HG03103 (cell line): ENCODE measurements at regions not wholly inside any gene's neighbourhood (a gene's known extent, or its start where the extent isn't known, plus 50 kb on each side); places are given as distances from the start of the nearest gene placed in this dataset.

Experiments used
- ATAC-seq: cut with Tn5 transposase; IDR thresholded peaks from one replicate; pipeline ENCODE4 v1.9.1; 2021; ENCODE audit warnings: low read depth; ENCODE audit not compliant: unreplicated experiment

DNA sequence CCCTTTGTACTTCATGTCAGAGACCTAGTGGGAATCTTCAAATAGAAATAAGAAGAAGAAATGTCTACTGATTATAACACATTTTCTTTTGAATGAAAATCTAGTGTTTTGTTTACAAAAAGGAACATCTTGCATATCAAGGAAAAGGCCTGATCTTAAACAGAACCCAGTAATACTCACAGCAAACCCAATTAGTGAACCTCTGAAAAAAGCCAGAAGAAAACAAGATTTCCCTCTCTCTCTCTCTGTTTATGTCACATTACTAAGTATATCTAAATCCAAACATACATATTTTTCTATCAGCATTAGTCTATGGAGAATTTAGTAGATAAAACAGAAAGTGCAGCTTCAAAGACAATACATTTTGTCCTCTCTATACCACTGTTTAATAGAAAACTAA lies 457.9 kb downstream of the NR2F1-AS1 start:
- no peak for ATAC-seq

DNA sequence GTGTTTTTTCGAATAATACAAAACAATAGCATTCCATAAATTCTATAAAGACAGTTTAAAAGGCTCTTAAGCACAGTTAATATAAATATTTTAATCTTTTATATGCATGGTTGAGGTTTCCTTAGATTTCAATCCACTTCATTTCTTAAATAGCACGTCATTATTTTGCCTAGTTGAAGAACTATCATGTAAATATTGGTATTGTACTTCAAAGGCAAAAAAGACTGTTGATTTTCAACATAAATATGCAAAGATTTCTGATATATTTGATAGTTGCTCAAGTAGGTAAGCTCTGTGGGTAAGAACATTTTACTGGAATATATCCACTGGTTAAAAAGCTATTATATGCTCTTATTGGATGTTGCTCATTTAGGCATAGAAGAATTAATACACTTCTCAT lies 458.6 kb downstream of the NR2F1-AS1 start:
- no peak for ATAC-seq

DNA sequence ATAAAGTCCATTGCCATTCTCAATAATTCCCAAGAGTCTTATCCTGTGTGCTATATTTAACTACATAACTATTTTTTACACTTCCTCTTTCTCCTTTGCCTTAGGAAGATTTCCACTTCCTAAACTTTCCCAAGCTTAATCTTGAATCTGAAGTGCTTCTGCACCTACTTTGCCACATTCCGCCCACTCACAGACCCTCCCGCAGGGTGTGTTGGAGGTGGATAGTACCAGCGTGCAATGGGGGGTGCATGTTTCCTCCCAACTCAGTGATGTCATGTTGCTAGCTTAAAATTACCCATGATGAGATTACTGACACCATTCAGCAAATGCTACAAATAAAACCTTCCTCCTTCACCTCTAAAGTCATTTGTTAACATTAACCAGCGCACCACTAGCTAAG lies 460.2 kb downstream of the NR2F1-AS1 start:
- ATAC-seq: no peak

DNA sequence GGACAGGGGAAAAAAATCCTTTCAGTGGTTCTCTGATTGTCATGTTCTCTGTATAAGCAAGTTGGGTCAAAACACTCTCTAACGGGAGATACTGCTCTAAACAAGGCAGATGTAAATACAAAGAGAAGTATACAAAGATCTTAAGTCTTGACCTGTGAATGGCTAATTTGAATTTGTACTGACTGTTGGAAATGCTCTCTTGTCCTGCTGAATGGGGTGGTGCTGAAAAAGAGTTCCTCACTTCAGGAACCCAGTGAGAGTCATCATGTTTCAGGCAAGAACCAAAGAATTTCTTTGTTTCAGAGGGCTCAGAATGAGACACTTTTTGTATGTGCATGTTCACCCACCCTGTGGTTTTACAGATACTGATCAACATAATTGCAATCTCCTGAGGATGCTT lies 461.0 kb downstream of the NR2F1-AS1 start:
- no peak for ATAC-seq

DNA sequence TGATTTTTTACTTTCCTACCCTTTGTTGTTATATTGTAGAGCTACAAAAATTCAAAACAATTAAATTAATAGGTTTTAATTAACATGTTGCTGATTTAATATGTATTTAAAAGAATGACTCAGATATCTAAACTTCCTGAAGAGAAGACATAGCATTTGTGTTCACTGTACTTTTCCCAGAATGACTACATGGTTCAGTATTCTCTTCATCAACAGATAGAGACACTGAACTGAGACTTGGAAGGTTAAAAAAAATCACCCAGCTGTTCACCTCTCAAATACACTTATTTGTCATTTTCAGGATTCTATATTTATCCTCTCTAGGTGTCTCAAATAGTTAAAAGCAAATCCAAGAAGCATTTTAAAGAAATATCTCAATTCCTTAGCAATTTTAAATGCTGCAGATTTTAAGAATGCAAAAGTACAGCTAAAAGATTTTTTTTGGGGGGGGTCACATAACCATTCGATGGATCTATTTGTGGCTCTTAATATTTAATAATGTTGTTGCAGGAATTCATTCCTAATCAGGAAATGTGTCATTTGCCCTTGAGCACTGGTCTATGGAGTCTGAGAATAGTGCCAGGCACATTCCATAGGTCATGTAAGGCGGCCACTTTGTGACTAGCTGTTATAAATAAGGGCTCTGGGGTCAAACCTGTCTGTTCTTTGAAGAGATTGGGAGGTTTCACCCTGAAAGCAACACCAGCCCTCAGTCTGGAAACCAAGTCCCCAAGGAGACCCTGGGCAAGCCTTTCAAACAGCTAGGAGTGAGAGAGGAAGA lies 463.1 kb downstream of the NR2F1-AS1 start:
- ATAC-seq: no peak

DNA sequence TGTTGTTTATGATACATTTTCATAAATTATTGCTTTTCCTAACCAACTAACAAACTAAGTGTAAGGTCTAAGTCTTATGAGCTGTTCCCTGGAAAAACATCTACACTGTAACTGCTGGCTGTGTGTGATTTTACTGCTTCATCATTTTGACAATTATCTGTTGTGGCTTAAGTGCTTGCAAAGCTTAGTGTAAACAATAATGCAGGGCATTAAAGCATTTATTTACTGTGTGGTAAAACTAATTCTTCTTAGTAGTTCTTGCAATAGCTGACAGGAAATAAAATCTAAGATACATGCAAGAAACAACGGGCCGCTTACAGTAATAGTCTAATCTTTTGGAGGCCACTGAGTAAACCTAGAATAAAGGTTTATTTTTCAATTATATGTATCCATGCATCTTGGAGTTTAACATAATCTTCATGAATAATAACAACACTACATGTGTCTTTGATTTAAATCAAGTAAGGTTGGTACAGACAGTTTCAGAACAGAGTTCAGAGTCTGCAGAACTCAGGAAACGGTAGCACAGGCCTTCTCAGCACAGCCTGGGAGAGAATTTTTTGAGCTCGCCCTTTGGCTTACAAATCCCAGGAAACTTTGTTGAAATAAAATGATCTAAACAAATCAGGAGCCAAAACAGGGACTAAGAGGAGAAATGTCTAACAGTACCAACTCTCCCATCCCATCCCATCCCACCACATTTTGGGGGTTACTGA lies 473.1 kb downstream of the NR2F1-AS1 start:
- ATAC-seq: no peak

DNA sequence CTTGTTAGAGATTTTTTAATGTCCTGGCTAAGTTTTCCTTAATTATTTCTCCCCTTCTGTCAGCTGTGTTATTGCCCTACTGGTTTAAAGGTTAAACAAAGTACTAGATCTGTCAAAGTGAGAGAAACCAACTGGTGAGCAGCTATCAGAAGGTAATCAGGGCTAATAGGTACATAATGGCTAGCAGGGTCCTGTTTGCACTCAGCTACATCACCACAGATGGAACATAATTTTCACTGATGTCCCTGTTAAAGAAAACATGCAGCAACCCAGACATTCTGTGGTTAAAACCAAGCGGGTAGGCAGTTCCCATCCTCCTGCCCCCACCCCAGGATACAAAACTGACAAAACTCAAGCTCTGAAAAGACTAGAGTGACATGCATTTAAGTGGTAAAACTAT lies 473.9 kb downstream of the NR2F1-AS1 start:
- ATAC-seq: no peak

DNA sequence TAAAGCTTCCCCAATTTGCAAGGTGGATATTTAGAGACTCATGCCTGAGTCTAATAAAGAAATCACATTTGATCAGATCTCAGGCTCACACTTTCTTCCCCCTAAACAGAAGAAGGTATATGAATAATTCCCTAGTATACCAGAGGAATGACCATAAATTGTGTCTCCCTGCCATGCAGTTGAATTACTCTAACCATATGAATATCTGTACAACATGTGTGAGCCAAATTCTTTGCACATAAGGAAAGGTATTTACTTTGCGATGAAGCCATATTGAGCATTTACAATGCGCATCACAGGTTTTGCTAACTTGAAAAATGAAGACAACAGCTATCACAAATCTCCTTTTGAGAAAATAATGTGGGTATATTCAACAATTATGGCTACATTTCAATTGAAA lies 479.4 kb downstream of the NR2F1-AS1 start:
- no peak for ATAC-seq

DNA sequence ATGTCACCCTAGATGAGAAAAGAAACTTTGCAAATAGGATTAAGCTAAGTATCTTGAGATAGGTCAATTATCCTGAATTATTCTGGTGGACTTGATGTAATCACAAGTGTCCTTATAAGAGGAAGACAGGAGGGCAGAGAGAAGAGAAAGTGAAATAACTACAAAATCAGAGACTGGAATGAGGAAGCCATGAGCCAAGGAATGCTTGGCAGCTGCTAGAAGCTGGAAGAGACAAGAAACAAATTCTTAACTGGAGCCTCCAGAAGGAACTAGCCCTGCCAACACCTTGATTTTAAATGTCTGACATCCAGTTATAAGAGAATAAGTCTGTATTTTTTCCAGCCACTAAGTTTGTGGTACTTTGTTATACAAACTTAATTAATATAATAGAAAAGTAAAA lies 480.0 kb downstream of the NR2F1-AS1 start:
- no peak for ATAC-seq

DNA sequence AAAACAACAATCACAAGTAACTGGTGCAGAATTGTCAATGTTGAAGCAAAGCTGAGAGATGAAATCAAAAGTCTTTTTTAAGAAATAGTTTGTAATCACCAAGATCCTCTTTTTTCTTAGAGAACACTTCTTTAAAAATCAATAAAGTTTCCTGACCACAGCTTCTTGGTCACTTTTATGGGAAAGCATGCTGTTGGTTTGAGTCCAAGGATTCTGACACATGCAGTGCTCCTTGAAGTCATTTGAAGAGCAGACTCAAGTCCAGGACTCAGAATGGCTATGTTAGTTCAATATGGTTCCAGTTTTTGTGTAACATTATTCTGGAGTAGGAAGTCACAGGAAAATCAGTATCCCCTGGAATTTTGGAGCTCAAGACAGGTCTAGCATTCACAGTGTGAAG lies 480.6 kb downstream of the NR2F1-AS1 start:
- no peak for ATAC-seq

DNA sequence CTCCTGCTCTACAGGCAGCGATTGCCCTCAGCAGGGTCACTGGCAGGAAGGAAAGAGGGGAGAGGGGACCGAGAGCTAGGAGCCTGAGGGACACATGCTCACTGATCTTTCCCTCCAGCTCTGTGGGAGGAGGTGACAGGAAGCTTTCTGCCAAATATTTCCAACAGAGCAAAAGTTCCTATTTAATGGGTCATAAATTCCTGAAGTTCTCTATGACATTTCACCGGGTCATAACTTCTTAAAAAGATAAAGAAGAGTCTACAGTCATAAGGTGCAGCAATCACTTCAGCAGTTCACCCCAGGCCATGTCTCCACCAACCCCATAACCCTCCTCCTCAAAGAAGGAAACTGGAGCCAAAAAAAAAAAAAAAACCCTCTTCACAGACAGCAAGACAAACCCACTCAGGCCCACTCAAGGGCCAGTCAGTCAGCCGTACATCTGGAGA lies 481.1 kb downstream of the NR2F1-AS1 start:
- ATAC-seq: no peak

DNA sequence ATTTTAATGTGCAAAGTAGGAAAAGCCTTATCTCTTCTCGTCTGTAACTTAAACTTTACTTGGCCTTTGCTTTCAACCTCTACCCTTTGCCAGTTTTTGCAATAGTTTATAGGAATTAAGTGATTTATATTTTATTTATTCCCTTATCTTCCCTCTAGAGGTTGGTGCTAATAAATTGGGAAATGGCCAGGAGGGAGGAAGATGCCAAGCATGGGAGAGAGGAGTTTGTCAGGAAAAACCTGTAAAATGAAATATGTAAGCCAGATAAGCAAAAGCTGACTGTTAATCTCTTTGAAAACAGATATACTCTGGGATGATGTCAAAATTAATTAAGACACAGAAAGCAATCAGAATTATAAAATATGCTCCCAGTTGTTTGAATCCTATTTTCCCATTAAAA lies 484.5 kb downstream of the NR2F1-AS1 start:
- no peak for ATAC-seq

DNA sequence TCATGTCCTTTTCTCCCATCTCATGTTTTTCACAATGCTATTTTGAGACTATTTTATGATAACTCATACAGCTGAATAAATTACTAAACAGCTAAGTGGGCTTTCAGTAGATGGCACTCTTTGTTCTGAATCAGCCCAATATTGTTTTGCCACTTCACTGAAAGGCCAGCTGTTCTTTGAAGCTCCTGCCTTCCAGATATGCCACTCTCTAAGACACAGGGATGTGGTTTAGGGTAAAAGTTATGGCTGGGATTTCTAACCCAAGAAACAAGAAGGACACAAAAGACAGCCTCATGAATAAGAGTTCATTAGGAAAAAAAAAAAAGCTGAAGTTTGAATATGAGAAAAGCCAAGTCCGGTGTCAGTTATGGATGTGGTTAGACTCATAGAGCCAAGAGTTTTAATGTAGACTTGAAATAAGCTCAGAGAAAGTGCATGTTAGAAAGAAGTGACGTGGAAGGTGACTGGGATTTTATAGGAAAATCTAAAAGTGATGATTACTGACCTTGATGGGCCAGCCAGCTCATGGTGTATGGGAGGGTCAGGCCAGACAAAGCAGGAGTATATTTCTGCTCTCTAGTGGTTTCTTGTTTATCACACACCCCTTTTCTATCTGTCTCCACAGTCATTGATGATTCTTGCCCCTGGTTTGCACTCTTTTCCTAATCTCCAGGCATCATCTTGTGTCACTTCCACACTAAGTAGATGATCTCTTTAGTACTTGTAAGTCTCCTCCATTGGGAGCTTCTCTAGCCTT lies 488.5 kb downstream of the NR2F1-AS1 start:
- no peak for ATAC-seq

DNA sequence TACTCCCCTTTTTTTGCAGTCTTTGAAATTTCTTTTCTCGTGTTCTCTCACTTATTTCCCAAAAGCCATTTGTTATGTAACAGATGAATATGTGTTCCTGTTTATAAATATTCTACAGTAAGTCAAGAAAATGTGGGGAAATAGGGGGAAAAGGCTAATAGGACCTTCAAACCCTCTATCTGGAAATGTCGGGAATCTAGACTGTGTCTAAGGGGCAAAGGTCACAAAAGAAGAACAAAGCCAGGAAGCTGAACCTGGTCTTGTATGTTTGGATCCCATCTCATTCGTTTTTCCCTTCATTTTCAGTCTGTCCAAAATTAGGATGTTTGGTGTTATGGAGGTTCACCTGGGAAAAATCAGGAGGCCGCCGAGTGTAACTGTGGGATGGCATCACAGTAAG lies 490.3 kb downstream of the NR2F1-AS1 start:
- no peak for ATAC-seq

DNA sequence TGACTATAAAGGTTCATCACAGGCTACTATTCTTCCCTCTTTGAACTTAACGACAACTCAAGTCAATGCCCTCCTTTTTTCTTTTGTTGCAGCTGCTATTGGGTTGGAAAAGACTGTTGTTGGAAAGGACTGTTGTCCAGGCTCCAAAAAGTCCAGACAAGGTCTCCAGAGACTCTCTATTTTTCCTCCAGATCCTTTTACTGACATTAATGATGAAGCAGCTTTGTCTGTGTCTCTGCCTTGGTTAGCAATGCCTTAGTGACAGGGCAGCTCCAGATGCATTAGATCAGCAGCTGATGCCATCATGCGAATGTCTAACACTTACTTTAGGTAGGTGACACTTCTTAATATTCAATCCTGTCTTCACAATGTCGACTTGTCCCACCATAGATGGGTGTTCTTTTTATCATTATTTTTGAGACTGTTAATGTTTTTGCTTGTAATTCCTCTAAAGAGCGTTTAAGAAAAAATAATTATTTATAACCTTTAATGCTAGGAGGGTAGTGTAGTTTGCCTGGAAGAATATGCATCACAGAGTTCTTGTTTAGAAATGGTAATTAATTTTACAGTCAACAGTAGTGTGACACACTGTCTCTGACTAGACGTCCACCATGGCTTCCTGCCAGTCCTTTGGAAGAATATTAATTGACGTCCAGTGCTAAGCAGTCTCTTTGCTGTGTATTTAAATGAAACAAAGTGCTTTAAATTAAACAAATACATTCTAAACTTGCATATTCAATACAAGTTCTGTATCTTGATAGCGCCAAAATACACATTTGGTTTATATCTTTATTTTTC lies 492.2 kb downstream of the NR2F1-AS1 start:
- no peak for ATAC-seq

DNA sequence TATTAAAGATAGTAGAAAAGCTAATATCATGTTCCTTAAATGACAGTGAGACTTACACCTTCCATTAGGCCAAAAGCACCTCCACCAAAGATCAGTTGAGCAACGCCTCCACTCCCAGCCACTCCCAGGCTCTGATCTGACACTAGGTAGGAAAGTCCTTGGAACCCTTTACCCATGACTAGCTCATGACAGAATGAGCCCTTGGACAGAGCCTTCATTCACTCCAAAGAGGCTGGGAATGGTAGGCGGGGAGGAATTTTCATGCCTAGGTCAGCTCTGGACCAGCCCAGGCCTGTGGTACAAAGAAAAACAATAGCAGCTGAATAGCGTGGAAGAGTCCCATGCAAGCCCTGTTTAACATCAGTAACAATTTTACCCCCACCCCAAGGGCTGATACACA lies 493.7 kb downstream of the NR2F1-AS1 start:
- no peak for ATAC-seq

DNA sequence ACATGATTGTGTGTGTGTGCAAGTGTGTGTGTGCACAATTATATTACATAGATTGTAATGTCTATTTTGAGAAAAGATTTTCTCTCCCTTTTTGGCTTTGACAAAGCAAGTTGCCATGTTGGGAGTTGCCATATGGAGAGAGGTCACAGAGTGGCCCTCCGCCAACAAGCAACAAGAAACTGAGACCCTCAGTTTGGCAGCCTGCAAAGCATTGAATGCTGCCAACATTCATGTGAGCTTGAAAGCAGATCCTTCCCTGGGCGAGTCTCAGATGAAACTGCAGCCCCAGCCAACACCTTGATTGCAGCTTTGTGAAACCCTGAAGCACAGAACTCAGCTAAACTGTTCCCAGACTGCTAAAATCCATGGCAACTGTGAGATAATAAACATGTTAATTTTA lies 498.0 kb downstream of the NR2F1-AS1 start:
- ATAC-seq: no peak

DNA sequence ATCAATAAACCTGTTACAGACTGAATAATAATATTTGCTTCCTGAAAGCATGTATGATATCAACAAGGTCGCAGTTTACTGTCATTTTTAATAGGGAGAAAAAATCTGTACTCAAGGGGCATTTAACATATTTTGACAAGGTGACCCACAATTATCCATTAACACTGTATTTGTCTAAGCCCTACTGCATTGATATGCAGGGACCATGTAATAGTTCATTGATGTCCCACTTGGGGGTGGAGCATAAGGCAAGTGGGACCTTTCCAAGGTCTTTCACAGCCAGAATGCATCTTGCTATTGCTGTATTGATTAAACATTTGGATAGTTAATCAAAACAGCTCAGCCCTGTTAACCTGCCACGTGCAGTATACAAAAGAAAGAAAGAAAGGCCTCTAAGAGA lies 502.0 kb downstream of the NR2F1-AS1 start:
- ATAC-seq: no peak

DNA sequence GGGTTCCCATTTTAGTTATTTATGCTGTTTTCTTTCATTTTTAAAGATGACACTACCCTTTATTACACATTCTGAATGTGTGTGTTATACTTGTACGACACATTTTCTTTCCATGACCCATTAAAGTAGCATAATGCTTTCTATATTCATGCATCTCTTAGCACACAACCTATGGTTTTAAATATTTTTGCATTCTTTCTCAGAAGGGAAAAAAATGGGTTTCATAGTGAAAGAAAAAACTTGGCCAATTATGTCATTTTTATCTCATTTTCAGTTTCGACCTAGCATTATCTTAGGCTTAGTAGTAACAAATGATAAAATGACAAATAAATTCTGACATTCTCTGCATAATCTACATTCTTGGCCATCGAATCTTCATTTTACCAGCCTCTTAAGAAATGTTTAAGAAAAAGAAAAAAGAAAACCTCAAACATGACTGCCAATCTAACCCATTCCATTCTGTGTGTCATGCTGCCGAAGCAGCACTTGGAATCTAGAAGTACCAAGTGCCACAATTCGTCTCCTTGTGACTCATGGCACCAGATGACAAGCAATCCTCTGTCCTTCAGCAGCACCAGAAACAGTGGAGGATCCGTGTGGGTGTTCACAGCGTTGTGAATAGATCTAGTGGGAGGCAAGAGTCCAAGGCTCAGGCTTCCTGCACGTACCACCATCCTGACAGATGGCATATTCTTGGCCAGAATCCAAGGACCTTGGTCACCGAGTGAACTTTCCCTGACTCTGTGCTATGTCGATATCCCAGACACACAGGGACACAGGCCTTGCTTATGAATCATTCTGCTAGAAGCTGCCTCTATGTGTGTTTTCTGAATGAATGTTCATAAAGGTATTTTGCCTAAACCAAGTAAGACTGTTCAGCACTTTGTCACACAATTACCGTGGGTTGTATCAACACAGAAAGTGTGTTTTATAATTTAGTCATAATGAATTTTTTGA lies 502.7 kb downstream of the NR2F1-AS1 start:
- no peak for ATAC-seq

DNA sequence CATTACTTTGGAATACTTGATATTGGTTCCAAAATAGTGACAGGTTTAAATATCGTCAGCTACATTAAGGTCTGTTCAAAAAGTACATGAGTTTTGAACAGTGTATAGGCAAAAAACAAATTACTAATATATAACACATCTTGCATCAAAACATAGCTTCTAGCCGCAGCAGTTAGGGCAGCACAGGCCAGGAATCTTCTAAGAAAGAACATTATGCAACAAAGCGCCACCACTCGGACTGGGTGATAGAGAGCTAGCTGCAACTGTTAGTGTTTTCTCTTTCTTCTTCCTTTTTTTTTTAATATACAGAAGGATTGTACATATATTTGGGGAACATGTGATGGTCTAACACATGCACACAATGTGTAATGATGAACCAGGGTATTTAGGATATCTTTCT lies 504.5 kb downstream of the NR2F1-AS1 start:
- no peak for ATAC-seq
